Kidney glomerular epithelial cell (primary cell): ENCODE measurements at regions not wholly inside any gene's neighbourhood (a gene's known extent, or its start where the extent isn't known, plus 50 kb on each side); places are given as distances from the start of the nearest gene placed in this dataset.
"Not testable (repeated sequence)": the region's sequence is repeated elsewhere in the genome, so short reads cannot be mapped to it uniquely, and the experiment has no call there.

Experiments used
- DNase-seq: peaks from one replicate; lab custom pipeline; 2025; lab: John Stamatoyannopoulos, UW

DNA sequence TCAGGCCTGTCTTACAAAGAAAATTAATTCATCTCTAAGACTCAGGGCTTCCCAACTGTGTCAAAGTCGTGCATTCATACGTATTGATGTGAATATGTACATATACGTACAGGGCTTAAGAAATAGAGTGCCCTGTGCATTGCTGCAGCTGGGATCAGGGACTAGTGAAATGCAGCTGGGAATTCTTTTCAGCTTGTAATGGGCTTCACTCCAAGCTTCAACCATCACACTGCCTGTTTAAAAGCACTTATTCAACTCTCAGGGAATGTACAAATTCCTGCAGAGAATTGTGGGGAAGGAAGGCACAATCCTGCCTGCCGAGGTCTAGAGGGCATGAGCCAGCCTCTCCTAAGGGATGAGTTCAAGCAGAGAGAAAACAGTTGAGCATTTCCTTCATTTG lies 59.6 kb upstream of the MAN2A1 start:
- no peak for DNase-seq

DNA sequence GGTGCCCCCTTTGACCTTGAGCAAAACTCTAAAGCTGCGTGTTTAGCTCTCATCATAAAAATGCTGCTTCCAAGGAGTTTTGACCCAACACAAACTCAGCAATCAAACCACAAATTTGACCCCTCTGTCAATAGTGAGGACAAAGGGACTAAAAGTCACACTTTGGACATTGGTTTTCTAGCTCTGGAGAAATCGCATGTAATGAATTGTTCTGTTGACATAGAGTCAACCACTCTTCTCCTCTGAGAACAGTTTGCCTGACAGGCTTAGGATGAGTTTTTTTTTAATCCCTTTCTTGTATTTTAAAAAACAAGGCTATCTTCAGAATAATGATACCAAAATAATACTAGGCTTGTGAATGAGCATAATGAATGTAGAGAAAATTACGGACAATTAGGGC lies 61.1 kb upstream of the MAN2A1 start:
- no peak for DNase-seq

DNA sequence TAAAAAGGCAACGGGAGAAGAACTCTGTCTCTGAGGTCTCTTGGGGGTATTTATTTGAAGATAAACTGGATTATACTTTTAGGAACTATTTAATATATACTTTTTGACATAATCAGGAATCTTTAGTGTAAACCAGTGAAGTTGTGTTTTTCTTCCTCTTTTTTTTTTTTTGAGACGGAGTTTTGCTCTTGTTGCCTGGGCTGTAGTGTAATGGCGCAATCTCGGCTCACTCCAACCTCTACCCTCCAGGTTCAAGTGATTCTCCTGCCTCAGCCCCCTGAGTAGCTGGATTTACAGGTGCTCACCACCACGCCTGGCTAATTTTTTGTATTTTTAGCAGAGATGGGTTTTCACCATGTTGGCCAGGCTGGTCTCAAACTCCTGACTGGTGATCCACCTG lies 68.5 kb upstream of the MAN2A1 start:
- DNase-seq: not testable (repeated sequence)

DNA sequence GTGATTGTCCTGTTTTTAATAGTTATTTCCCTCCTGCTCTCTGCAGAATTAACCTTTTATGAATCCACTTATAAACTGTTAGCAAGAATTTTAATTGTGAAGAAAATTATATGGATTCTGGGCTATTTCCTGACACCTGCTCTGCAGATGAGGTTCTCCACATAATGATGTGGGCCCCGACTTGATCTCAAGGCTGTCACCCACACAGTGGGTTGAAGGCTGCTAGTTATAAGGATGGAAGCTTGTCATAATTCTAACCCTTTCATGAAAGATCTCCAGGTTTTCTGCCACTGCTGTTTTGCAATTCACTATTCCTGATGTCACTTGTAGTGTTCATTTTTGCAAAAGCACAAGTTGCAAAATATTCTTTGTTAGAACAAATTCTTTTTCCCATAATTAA lies 69.1 kb upstream of the MAN2A1 start:
- DNase-seq: no peak

DNA sequence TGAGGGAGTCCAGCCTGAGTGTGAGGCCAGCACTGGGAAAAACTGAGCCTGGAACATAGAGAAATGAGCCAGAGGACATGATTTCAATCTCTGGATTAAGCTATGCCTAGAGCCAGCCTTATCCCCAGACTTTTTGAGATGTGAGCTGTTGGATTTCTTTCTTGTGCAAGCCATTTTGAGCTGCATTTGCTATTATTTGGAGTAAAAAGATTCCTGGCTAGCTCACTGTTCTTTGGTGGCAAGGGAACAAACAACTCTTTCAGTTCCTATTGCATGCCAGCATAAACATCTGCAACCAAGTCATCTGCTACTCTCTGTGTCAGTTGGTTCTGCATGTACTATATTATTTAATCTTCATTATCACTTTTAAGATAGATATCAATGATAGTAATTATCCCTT lies 70.1 kb upstream of the MAN2A1 start:
- DNase-seq: no peak

DNA sequence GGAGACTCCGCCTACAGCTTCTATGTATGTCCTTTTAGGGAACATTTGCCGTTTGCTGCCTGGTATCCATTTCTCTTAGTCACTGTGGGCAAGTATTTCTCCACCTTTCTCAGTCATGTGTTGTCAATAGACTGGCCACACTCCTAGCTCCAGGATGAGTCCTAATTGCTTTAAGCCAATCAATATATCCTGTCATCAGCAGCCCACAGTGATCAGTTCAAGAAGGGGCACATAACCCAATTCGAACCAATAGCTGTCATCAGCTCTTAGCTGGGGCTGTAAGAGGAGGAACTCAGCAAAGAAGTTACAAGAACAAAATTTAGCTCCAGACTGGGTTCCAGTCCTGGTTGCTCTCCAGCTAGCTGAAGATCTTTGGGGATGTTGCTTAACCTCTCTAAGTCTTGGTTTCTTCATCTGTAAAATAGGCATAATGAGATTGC lies 70.7 kb upstream of the MAN2A1 start:
- DNase-seq: no peak

DNA sequence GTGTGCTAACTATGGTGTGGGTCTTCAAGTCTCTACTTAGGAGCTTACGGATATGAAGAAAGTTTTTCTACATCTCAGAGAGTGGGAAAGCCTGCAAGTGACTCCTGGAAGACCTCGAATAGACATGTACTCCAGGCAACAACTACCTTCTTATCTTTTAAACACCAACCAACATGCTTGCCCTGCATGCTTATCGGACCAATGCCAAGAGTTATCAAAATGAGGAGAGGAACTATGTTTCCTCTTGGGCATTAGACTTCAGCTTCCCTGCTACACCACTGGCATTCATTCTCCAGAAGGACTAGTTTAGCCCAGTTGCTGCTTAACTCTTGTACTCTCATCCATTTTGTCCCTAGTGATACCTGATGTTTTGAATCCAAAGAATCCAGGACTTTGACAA lies 74.7 kb upstream of the MAN2A1 start:
- DNase-seq: no peak

DNA sequence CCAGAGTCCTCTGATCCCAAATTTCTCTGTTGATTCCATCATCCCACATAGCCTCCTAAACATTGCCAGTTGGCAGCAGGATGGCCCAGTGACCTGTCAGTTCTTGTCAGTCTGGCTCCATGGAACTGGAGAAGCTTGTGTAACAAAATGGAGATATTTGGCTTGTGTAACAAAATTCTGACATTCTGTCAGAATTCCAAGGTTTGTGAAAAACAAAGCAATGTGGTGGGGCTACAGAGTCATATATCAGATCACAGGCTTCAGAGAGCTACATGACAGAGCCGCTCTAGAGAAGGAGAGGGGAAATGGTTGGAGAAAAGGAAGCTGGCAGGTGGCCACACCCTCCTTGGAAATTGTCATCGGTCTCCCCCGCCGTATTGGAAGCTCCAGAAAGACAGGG lies 75.4 kb upstream of the MAN2A1 start:
- DNase-seq: no peak

DNA sequence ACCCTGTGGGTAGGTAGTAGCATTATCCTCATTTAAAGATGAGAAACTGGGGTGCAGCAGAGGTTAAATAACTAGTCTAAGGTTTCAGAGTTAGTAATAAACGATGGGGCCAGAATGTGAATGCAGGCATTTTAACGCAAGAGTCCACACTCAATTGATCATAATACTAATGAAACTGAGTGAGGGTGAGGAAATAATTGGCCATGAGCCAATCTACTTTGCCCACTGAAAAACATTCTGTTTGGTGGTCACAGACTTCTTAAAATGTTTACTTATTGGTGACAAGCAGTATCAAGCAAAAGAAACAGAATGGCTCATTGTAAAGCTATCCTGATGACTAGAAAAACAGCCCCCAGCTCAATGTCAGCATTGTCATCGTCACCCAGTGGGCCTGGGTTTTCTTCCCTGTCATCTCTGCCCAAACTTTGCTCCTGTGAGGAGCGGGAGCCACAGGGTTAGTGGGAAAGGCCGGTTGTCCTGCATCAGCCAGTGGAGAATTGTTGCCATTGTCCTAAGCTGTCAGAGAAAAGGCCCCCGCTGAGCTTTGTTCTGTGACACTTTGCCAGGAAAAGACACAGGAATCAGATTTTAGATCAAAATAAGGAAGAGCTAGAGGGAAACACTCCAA lies 77.3 kb upstream of the MAN2A1 start:
- no peak for DNase-seq

DNA sequence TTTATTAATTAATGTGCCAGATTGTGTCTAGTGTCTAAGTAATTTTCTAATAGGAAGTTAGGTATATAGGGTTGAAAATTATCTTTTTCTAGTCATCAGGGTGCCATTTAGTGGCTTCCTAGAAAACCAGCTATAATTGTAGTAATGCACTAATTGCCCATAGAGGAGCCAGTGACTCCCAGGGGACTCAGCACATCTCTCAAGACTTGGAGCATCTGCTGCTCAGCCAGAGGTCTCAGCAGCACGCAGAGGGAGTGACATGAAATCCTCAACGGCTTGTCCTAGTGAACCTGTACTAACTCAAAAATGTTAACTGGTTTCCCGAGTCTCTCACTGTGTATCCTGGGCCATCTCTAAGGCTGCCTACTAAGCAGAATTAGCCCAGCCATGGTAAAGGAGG lies 78.2 kb upstream of the MAN2A1 start:
- no peak for DNase-seq

DNA sequence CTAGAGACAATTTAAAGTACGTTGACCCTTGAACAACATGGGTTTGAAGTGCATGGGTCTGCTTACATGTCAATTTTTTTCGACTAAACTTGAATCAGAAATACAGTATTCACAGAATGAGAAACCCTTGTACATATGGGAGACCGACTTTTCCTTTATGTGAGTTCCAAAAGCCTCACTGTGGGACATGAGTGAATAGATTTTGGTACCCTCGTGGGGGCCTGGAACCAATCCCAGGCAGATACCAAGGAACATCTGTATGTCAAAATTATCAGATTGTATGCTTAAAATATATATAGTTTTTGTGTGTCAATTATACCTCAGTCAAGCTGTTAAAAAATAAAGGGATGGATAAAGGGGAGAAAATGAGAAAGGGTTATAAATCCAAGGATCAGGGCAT lies 78.7 kb upstream of the MAN2A1 start:
- no peak for DNase-seq

DNA sequence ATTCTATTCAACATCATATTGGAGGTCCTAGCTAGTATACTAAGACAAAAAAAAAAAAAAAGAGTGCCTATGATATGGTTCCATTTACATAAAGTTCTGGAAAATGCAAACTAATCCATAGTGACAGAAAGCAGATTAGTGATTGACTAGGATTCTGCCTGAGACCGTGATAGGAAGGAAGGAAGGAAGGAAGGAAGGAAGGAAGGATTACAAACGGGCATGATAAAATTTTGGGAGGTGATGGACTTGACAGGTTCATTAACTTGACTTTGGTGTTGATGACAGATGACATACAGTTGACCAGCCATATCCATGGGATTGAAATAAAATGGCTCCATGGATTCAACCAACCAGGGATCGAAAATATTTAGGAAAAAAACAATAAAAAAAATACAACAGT lies 79.1 kb upstream of the MAN2A1 start:
- no peak for DNase-seq

DNA sequence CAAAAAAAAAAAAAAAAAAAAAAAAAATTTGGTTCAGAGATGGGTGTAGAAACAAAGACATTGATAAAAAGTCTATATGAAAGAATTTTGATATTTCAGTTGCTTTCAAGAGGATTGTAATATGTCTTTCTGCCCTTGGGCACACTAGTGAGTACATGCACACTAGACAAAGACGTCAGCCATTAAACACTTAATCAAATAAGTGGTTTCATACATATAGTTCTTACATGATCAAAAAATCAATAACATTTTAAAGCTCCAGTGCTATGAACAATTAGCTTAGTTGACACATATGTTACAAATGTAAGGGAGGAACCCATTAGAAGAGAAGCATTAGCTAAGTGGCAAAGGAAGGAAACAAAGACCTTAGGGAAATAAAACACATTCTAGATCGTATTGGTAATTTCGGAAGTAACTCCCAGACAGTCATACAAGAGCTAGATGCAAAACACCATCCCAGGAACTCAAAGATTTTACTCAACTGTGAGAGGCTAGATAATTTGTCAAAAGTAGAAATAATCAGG lies 84.5 kb upstream of the MAN2A1 start:
- DNase-seq: no peak

DNA sequence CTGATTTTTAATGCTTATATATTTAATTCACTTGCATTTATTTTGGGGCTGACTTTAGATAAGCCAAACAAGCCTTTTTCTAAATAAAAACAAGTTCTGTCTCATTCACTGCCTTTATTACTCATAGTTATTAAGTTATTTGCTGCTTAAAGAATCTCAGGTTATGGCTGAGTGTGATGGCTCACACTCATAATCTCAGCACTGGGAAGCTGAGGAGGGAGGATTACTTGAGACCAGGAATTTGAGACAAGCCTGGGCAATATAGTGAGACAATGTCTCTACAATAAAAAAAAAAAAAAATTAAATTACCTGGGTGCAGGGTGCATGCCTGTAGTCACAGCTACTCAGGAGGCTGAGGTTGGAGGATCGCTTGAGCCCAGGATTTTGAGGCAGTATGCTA lies 85.0 kb upstream of the MAN2A1 start:
- DNase-seq: no peak

DNA sequence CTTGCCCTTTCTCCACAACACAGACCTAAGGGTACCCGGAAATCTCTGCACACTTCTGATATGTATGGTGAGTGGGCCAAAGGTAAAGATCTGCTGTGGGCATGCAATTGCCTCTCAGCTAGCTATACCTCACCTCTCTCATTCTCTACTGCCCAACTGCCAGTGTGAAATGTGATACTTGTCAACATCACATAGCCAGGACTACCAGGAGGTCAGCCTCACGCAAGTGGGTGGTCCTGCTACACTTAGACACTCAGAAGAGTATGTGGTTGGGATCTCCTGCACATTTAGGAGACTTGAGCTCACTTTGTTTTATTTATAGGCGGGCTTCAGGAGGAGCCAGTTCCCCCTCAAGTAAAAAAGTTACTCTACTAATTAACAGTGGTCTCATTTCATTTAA lies 88.0 kb upstream of the MAN2A1 start:
- DNase-seq: no peak

DNA sequence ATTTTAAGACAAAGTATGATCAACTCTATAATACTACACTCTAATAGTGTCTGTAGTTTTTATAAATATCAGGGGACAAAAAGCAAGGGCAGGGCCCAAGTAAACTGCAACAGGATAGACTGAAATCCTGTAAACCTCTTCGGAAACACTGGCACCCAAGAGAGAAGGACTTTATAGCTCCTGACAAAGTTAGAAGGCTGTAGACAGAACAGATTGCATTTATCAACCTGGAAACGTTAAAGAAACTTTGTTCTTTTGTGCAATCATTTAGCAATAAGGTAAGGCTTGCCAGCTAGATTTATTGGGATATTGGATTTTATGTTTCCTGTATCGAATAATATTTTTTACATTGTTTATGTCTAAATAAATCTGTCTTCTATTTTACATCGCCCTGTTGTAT lies 91.8 kb upstream of the MAN2A1 start:
- DNase-seq: no peak

DNA sequence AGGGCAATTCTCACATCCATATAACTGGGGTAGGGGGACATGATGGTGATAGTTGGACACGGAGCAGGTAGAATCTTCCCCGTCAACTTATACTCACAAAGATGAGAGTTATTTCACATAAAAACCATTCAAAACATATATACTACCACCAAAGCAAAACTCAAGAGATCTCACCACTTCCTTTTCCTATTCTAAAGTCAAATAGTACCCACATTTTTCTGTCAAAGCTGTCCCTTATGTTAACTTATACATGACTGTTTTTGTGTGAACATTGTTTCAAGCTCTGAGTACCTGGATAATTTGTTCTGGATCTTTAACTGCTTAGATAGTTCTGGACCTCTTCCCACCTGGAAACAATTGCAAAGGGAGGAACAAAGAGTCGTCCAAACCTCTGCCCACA lies 95.5 kb upstream of the MAN2A1 start:
- DNase-seq: no peak

DNA sequence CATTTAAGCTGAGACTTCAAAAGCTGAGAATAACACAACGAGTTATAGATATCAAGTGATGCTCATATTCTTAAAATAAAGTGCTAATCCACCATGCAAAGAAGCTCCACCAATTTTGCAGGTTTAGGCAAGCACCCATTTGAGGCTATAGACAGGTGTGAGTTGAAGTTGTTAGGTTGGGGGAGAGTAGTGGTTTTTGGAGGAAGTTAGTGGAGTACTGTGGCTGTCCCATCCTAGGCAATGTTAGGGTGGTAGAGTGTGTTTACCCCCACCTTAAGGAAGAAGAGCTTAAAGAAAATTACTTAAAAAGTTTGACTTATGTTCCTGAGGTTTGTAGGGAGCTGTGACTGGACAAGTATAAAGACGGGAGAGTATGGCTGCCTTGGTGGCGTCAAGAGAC lies 98.9 kb upstream of the MAN2A1 start:
- DNase-seq: no peak

DNA sequence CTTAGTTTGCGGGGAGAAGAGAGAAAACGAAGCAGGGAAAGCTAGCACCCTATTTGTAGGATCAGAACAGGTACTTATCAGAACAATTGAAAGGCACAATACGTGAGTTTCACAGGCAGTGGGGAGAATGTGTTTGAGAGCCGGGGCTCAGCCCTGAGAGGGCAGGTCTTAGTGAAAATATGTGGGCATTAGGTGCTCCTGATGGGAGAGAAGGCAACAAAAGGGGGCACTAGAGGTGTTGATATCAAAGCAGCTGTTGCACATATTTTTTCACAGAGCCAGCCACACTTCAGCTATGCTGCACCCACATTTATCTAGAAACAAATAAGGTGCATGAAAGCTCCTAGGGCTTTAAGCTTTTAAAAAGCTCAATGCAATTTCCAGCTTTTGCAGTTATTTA lies 99.7 kb upstream of the MAN2A1 start:
- DNase-seq: no peak

DNA sequence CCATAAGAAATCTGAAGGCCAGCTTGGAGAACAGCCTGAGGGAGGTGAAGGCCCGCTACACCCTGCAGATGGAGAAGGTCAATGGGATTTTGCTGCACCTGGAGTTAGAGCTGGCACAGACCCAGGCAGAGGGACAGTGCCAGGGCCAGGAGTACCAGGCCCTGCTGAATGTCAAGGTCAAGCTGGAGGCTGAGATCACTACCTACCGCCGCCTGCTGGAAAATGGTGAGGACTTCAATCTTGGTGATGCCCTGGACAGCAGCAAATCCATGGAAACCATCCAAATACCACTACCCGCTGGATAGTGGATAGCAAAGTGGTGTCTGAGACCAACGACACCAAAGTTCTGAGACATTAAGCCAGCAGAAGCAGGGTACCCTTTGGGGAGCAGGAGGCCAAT lies 100.5 kb upstream of the MAN2A1 start:
- no peak for DNase-seq

DNA sequence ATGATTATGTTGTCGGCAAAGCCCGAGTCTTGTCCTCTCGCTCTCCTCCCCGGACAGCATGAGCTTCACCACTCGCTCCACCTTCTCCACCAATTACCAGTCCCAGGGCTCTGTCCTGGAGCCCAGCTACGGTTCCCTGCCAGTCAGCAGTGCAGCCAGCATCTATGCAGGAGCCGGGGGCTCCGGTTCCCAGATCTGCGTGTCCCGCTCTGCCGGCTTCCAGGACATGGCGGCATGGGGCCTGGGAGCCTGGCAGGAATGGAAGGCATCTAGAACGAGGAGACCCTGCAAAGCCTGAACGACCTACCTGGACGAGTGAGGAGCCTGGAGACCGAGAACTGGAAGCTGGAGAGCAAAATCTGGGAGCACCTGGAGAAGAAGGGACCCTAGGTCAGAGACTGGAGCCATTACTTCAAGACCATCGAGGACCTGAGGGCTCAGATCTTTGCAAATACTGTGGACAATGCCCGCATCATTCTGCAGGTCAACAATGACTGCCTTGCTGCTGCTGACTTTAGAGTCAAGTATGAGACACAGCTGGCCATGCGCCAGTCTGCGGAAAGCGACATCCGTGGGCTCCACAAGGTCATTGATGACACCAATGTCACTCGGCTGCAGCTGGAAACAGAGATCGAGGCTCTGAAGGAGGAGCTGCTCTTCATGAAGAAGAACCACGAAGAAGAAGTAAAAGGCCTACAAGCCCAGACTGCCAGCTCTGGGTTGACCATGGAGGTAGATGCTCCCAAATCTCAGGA lies 101.3 kb upstream of the MAN2A1 start:
- no peak for DNase-seq

DNA sequence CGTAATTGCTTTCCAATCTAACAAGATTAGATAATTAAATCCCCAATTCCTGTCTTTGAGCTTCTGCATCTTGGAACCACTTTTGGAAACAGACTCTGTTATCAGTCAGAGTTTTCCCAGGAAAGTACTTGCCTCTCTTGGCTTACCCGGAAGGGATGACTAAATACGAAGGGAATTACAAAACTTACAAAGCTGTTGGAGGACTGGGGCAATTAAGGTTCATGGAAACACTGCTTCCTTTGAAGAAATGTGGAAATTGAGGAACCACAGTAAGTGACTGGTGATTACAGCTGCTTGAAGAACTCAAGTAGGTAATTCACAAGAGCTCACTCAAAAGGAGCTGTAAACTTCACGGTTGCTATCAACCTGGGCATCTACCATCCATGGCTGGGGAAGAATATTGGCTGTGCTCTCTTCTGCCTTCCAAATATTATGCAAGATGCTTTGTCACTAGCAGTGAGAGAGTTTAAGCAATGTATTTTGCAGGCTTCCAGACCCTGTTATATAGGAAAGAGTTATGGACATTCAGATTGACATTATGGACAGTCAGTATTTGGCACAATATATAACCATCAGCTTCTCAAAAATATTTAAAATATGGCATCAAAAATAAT lies 104.6 kb upstream of the MAN2A1 start:
- DNase-seq: no peak

DNA sequence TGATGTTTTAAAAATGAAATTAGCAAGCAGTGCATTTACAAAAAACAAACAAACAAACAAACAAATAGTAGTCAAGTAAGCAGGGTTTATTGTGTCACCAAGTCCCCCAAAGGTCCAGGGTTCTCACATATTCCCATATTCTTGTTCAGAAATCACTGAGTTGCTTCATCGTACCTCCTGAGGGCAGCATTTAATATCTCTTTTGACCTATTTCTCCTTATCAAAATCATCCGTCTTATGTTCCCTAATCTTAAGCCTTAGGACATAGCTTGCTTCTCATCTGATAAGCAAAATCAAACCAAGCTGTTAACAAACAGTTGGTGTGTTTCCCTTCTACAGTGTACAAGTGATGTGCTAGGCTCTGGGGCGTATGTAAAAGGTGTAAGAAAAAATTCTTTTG lies 109.5 kb upstream of the MAN2A1 start:
- DNase-seq: no peak
